ENCODE measurements at regions not wholly inside any gene's neighbourhood (a gene's known extent, or its start where the extent isn't known, plus 50 kb on each side); places are given as distances from the start of the nearest gene placed in this dataset.

GRCh38 chr2:123456416-123456815, 568.7 kb upstream of the CNTNAP5 start:
- TF ChIP-seq EZH2phosphoT487 (IDR thresholded peaks at IDR 0.05; ENCODE audit: borderline replicate concordance, low read depth), result no peak
- no peak for TF ChIP-seq JUND (IDR thresholded peaks at IDR 0.05)
- no peak for TF ChIP-seq REST (IDR thresholded peaks at IDR 0.05; ENCODE audit: low read depth, low read length)
- TF ChIP-seq NRF1 (IDR thresholded peaks at IDR 0.05; ENCODE audit: low read depth, low read length), result no peak
- no peak for TF ChIP-seq TAF1 (IDR thresholded peaks at IDR 0.05; ENCODE audit: borderline replicate concordance, low read depth, low read length)
- no peak for TF ChIP-seq ZBTB33 (IDR thresholded peaks at IDR 0.05; ENCODE audit: borderline replicate concordance, low read depth)
- no peak for TF ChIP-seq RFX5 (IDR thresholded peaks at IDR 0.05; ENCODE audit: low read length)
- TF ChIP-seq CTCF (IDR thresholded peaks at IDR 0.05), result no peak

All from SK-N-SH (cell line).